HG03064 (cell line): ENCODE measurements at regions not wholly inside any gene's neighbourhood (a gene's known extent, or its start where the extent isn't known, plus 50 kb on each side); places are given as distances from the start of the nearest gene placed in this dataset.
"Not testable (repeated sequence)": the region's sequence is repeated elsewhere in the genome, so short reads cannot be mapped to it uniquely, and the experiment has no call there.

Source experiments
- ATAC-seq: cut with Tn5 transposase; IDR thresholded peaks from one replicate; pipeline ENCODE4 v1.9.1; 2021; ENCODE audit warnings: low read depth; ENCODE audit not compliant: unreplicated experiment

DNA sequence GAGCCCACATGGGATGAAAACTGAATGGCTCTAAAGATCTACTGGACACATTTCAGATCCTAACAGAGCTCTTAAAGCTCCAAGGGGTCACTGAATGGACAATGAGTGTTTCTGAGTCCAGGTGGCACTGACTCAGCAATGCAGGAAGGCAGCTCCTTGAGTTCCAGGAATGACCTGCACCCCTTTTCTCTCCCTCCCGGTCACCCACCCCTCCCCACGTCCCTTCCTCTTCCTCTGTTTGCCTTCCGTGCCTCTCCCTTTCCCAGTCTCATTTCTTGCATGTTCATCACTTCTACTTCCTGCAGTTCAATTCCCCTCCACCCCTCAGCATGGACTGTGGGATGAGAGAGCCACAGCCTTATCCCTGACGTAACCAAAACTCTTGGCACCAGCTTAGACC lies 63.3 kb upstream of the SULF2 start:
- not testable (repeated sequence) for ATAC-seq

DNA sequence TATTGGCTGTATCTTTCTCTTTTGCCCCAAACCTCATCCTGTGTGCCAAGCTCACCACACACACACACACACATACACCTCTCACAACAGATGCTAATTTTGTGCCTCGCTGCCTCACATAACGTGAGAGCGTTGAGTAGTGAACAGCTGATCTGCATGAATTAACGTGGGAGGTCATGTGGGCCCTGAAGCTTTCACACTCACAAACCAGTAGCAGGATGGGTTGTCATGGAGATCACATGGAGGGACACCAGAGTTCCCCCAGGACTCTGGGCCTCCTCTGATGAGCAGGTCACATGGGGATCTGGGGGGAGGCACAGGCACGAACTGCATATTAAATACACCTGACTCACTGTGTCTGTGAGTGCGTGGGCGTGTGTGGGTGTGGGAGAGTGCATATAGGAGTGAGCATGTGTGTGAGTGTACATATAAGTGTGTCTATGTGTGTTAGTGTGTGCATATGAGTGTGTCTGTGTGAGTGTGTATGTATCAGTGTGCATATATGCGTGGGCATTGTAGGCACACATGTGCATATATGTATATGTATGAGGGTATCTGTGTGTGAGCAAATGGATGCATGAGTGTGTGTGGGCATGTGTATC lies 62.7 kb upstream of the SULF2 start:
- no peak for ATAC-seq

DNA sequence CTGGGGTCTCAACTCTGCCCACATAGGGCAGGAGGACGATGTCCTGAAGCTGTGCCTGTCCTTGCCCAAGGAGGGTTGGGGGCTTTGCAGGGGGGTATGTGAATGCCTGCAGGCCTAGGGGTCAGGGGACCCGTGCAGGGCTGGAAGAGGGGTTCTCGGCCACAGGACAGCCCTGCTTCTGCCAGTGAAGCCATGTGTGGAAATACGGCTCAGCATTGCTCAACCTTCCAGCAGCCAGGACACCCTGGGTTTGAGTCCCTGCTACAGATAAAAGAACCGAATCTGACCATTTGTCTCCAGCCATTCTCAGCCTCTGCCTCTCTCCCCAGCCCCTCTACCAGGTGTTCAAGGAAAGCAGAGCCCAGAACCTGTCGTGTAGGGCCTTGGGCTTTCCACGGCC lies 61.9 kb upstream of the SULF2 start:
- ATAC-seq: not testable (repeated sequence)

DNA sequence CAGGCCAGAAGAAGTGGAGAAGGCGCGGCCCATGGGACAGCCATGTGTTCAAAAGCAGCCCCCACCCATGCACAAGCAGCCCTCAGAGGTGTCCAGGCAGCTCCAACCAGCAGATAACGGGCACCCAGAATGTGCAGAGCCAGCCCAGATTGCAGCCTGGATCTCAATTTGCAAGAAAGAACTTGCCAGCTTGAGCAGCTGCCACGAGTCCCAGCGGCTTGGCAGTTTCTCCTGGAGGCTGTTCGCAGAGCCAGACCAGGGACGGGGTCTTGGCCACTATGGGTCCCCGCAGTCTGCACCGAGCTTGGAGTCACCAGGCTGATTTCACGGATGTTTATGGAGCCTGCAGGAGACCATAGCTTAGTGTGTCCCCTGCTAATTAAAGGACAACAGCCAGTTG lies 61.4 kb upstream of the SULF2 start:
- not testable (repeated sequence) for ATAC-seq

DNA sequence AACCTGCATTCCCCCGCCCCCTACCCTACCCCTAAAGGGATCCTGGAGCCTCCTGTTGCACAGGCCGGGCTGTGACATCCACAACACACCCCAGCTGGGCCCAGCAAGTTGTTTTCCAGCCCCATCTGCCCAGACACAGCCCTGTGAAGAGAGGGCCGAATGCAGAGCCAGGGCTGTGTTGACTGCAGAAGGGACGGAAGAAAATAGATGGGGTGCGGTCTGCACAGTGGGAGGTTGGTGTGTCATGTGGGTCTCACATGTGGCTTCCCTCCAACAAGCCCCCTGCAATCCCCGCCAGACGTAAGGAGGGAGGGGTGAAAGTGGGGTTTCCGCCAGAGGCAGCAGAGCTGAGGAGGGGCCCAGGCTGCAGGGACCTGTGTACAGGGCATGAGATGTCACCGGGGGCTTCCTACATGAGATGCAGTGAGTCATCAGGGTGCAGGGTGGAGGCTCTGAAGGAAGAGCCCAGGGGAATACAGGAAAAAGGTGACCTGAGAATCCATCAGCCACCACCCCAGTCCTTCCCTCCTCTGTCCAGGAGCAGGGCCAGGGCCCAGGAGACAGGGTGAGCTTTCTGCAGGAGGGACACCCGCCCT lies 60.2 kb upstream of the SULF2 start:
- not testable (repeated sequence) for ATAC-seq

DNA sequence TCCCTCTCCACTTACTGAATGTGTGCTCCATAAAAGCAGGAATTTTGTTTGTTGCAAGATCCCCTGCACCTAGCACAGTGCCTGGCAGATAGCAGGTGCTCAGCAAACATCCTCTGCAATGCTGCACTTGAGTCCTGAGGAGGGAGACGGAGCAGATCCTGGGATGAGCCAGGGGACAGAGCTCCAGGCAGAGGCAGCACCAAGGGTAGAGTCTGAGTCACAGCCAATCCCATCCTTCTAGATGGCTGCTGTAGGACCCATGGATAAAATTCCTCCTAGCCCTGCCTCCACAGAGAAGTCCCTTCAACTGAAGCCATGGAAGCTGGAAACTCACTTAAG lies 59.3 kb upstream of the SULF2 start:
- not testable (repeated sequence) for ATAC-seq

DNA sequence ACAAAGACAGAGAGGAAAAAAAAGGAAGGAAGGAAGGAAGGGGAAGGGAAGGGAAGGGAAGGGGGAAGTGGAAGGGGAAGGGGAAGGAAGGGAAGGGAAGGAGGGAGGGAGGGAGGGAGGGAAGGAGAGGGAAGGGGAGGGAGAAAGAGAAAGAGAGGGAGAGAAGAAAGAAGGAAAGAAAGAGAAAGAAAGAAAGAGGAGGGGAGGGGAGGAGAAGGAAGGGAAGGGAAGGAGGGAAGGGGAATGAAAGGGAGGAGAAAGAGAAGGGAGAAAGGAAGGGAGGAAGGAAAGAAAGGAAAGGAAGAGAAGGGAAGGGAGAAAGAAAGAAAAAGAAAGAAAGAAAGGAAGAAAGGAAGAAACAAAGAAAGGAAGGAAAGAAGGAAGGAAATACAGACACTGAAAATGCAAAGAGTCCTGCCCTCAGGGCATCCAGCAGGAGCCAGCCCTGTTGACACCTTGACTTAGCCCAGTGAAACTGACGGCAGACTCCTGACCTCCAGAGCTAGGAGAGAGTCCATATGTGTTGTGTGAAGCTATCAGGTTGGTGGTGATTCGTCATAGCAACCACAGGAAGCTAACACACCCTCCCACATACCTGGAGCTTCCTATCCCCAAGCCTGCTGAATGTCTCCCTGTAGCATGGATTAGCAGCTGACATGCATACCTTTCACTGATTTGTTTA lies 58.7 kb upstream of the SULF2 start:
- no peak for ATAC-seq

DNA sequence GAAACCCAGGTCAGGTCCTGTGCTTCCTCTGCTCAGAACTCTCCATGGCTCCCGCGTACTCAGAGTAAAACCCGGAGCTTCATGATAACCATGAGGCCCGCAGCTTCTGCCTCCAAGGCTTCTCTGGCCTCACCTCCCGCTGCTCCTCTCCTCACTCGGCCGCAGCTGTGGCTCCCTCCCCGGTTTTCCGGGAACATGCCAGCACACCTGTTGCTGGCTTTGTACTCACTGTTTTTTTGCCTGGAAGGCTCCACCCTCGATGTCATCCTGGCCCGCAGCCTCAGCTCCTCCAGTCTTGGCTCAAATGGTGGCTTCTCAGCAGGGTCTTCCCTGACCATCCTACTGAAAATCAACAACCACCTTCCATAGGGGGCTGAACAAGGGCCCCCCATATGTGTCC lies 57.7 kb upstream of the SULF2 start:
- ATAC-seq: not testable (repeated sequence)

DNA sequence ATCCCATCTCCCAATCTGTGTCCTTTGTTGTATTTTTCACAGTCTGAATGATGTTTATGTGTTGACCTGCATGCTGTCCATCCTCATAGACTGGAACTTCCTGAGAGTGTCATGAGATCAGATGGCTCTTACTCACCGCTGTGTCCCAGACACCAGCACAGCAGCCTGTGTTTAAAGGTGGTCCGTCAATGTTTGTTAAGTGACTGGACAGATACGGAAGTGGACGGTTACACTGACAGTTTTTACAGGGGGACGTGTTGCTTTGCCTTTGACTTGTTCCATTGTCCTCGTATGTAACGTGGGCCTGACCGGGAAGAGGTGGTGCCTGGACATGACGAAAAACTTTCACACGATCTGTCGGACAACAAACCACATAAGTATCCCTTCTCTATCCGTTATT lies 56.7 kb upstream of the SULF2 start:
- ATAC-seq: not testable (repeated sequence)

DNA sequence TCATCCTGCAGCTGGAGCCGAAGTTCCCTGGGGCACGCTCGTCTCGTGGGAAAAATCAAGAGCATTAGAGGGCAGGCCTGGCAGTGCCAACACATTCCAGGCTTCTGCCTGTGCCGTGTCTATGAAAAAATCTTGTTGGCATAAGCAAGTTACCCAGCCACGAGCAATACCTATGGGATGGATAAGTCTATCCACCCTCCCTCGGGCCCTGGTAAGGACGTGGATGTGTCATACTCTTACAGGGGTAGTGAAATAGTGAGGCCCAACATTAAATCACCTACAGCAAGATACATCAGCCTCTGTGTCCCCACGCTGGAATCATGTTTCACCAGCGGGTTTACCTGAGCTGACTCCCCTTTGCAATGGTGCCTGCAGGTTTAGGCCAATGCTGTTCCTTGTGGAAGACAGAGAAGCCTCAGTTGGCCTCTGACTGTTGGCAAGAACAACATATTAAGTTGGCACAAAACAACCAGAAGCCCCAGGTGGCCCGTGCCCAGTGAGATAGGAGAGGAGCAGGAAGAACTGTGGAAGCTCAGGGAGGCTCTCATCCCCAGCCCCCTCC lies 51.1 kb upstream of the SULF2 start:
- ATAC-seq: not testable (repeated sequence)
